Esophagus muscularis mucosa (tissue), 4 donors: ENCODE measurements at regions not wholly inside any gene's neighbourhood (a gene's known extent, or its start where the extent isn't known, plus 50 kb on each side); places are given as distances from the start of the nearest gene placed in this dataset.

ENCODE experiments used
- DNase-seq: peaks from one replicate; pipeline ENCODE4 v3.0.0-alpha.2; 2017; ENCODE audit errors: extremely low spot score
- H3K27ac ChIP-seq, 4 donors: fragments of 200-600 bp; sonication (generic); replicated peaks in 1 of 4; 1 replicate in 3 of 4; 2 replicates in 1 of 4; pipeline ENCODE4 v1.5.1; 2016 to 2019; ENCODE audit warnings: mild to moderate bottlenecking in 1 of 4
- H3K27me3 ChIP-seq, 4 donors: fragments of 200-600 bp; sonication (generic); one replicate each; pipeline versions ENCODE4 v1.5.1 to v1.6.0; 2016 to 2019
- H3K36me3 ChIP-seq, 4 donors: fragments of 200-600 bp; sonication (generic); one replicate each; pipeline ENCODE4 v1.5.1; 2016 to 2019
- H3K4me1 ChIP-seq, 4 donors: fragments of 200-600 bp; sonication (generic); one replicate each; pipeline ENCODE4 v1.5.1; 2016 to 2019
- H3K4me3 ChIP-seq, 4 donors: fragments of 200-600 bp; sonication (generic); 1 replicate in 2 of 4; 2 replicates in 2 of 4; pipeline ENCODE4 v1.5.1; 2016 to 2019; ENCODE audit warnings: mild to moderate bottlenecking in 4 of 4, moderate library complexity in 1 of 4
- H3K9me3 ChIP-seq, 4 donors: fragments of 200-600 bp; sonication (generic); 1 replicate in 3 of 4; 2 replicates in 1 of 4; pipeline ENCODE4 v1.5.1; 2016 to 2019
- CTCF ChIP-seq, 3 experiments: fragments of 200-600 bp in 2 of 3; fragments of 450-650 bp in 1 of 3; sonication (generic) in 2 of 3; IDR thresholded peaks; one replicate each; pipeline ENCODE4 v1.5.1; 2017 to 2019; ENCODE audit warnings: antibody characterized with exemption in 3 of 3, mild to moderate bottlenecking in 2 of 3, moderate library complexity in 1 of 3
- EP300 ChIP-seq: sonication (generic); formaldehyde crosslinking; IDR thresholded peaks from one replicate; pipeline ENCODE4 v1.6.1; 2017; ENCODE audit warnings: antibody characterized with exemption
- POLR2A ChIP-seq: fragments of 450-650 bp; IDR thresholded peaks from one replicate; pipeline ENCODE4 v1.6.1; 2017; ENCODE audit warnings: antibody characterized with exemption, moderate library complexity, mild to moderate bottlenecking, low read depth
- POLR2AphosphoS5 ChIP-seq, 2 donors: sonication (generic); formaldehyde crosslinking; IDR thresholded peaks; one replicate each; pipeline ENCODE4 v1.6.1; 2017; ENCODE audit warnings: antibody characterized with exemption in 2 of 2
- WGBS: methylation state at CpG from one replicate; pipeline ENCODE4 v1.1.5; 2018; 5-methylcytosine and 5-hydroxymethylcytosine counted together
- intact Hi-C: fragments of 100-400 bp; cut with DNase I; formaldehyde crosslinking; loops from one replicate; pipeline ENCODE4 v1.15.1; 2023

GRCh38 chr11:28480406-28480805, 372.2 kb downstream of the METTL15 start:
- no peaks in the 10 kb centered on the region for H3K9me3 ChIP-seq
- TF ChIP-seq POLR2A, result no peak
- TF ChIP-seq EP300, result no peak
- no peak for TF ChIP-seq POLR2AphosphoS5 (IDR thresholded peaks at IDR 0.05)
- TF ChIP-seq CTCF (IDR thresholded peaks at IDR 0.05), result no peak
- DNase-seq, result no peak
- 94% methylated on average over 4 of the region's 4 CpGs for WGBS
- no peaks in the 10 kb centered on the region for H3K27me3 ChIP-seq
- no peak overlapping the region for H3K4me3 ChIP-seq
- peaks cover 0 to 4% (median 2%) of the 10 kb centered on the region in 4 donors for H3K4me1 ChIP-seq
- intact Hi-C loops, result no loop called here
- no peak overlapping the region for H3K27ac ChIP-seq
- no peaks in the 10 kb centered on the region for H3K36me3 ChIP-seq

GRCh38 chr11:28476864-28477263, 368.7 kb downstream of the METTL15 start:
- WGBS, result 88% methylated on average over 5 of the region's 5 CpGs
- no peak for DNase-seq
- Histone ChIP-seq H3K4me1 (peaks cover 0 to 4% (median 2%) of the 10 kb centered on the region in 4 donors), H3K4me3 (no peak overlapping the region), H3K9me3 (no peaks in the 10 kb centered on the region), H3K27ac (no peak overlapping the region), H3K27me3 (no peaks in the 10 kb centered on the region), H3K36me3 (no peaks in the 10 kb centered on the region)
- intact Hi-C loops, result no loop called here
- TF ChIP-seq POLR2AphosphoS5 (IDR thresholded peaks at IDR 0.05) (no peak), EP300 (no peak), POLR2A (no peak)

- TF ChIP-seq EP300 (no peak), POLR2AphosphoS5 (IDR thresholded peaks at IDR 0.05) (no peak), CTCF (IDR thresholded peaks at IDR 0.05) (no peak), POLR2A (no peak)
- Histone ChIP-seq H3K27ac (no peak overlapping the region), H3K4me3 (no peak overlapping the region), H3K9me3 (no peaks in the 10 kb centered on the region), H3K27me3 (no peaks in the 10 kb centered on the region), H3K4me1 (peaks cover 0 to 4% (median 2%) of the 10 kb centered on the region in 4 donors), H3K36me3 (no peaks in the 10 kb centered on the region)
- 17% methylated on average over 3 of the region's 3 CpGs for WGBS
- intact Hi-C loops, result no loop called here
- no peak for DNase-seq
Observed at GRCh38 chr11:28476049-28476448, 367.9 kb downstream of the METTL15 start.

GRCh38 chr11:28472904-28473303, 364.7 kb downstream of the METTL15 start:
- Histone ChIP-seq H3K27me3 (no peaks in the 10 kb centered on the region), H3K9me3 (no peaks in the 10 kb centered on the region), H3K4me3 (no peak overlapping the region), H3K27ac (no peak overlapping the region), H3K36me3 (no peaks in the 10 kb centered on the region), H3K4me1 (peaks cover 0 to 4% (median 2%) of the 10 kb centered on the region in 4 donors)
- TF ChIP-seq POLR2AphosphoS5 (IDR thresholded peaks at IDR 0.05), result no peak
- no peak for TF ChIP-seq CTCF (IDR thresholded peaks at IDR 0.05)
- TF ChIP-seq POLR2A, result no peak
- DNase-seq, result no peak
- intact Hi-C loops, result no loop called here

- intact Hi-C loops, result no loop called here
Observed at GRCh38 chr11:28471537-28471936, 363.3 kb downstream of the METTL15 start.

More at GRCh38 chr11:28471537-28471936, 363.3 kb downstream of the METTL15 start:
- Histone ChIP-seq H3K4me1 (peaks cover 0 to 4% (median 2%) of the 10 kb centered on the region in 4 donors), H3K36me3 (no peaks in the 10 kb centered on the region), H3K27me3 (no peaks in the 10 kb centered on the region), H3K4me3 (no peak overlapping the region), H3K9me3 (no peaks in the 10 kb centered on the region), H3K27ac (no peak overlapping the region)
- TF ChIP-seq POLR2AphosphoS5 (IDR thresholded peaks at IDR 0.05) (no peak), EP300 (no peak), POLR2A (no peak), CTCF (IDR thresholded peaks at IDR 0.05) (no peak)
- no peak for DNase-seq
